Inferior parietal cortex (tissue), 1 donor: ENCODE measurements at regions not wholly inside any gene's neighbourhood (a gene's known extent, or its start where the extent isn't known, plus 50 kb on each side); places are given as distances from the start of the nearest gene placed in this dataset.

Source experiments
- DNase-seq: peaks from one replicate; pipeline ENCODE4 v3.0.0-alpha.2; 2016; ENCODE audit errors: extremely low spot score

DNA sequence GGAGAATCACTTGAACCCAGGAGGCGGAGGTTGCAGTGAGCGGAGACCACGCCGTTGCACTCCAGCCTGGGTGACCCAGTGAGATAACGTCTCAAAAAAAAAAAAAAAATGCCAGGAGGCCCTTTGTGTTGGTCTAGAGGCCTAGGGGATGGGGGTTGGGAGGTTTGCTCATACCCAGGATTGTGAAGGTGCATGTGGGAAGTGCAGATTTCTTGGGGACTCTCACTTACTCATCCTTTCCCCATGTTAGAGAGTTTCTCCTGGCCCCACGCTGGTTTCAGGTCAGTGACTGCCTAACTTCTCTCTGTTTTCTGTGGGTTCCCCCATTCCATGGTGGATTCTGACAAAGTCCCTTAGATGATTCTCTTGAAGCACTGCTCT lies 471.5 kb upstream of the CNTNAP2 start:
- DNase-seq, result no peak

DNA sequence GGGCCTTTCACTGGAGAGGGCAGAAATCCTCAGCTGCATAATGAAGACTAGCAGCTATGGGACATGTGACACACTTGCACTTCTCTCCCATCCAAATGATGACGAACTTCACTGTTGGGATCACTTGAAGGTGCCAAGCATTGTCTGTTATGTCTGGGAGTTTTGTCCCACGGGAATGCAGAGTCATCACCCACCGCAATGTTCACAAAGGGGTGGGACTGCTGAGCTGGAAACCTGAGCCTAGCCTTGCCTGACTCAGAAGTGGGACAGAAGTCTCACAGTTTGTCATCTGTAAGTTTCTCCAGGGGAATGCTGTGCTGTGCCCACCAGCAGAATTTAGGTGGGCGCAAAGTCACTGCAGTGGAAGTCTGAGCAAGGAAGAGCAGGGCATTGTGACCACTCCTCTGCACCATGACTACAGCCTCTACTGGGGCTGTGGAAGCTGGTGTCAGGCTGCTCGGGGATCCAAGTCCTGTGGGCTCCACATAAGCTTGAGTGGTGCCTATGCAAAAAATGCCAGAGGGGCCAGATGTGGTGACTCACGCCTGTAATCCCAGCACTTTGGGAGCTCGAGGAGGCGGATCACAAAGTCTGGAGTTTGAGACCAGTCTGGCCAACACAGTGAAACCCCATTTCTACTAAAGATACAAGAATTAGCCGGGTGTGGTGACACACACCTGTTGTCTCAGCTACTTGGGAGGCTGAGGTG lies 472.0 kb upstream of the CNTNAP2 start:
- no peak for DNase-seq

DNA sequence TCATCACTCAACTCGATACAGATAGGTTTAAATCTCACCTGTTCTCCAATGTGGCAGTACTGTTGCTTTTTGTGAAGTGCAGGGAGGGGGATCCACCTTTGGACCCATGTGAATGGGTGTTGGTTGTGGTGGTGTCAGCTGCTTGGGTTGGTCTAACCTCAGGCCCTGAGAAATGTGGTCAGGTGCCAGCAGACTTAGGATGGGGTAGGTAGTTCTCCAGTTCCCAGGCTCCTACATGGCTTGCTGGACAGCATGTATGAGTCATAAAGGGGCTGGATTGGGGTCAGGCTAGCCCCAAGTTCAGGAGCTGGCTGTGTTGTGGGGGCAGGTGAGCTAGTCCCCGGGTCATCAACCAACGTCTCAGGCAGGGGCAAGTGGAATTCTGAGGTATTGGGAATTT lies 472.6 kb upstream of the CNTNAP2 start:
- no peak for DNase-seq

DNA sequence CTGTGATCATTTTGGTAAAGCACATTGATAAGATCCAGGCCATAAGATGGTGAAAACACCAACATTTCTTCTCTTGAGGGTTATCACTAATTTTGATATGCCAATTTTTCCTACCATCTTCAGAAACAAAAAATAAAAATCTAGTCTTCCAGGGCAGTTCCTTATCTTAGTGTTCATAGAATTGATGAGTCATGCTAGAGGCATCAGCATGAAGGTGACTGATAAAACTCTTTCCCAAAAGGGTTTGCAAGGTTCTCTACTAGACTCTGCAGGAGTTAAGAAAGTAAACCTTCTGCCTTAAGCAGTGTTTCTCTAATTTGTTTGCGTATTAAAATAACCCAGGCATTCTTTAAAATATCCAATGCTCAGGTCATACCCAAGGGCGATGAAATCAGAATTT lies 483.1 kb upstream of the CNTNAP2 start:
- no peak for DNase-seq

DNA sequence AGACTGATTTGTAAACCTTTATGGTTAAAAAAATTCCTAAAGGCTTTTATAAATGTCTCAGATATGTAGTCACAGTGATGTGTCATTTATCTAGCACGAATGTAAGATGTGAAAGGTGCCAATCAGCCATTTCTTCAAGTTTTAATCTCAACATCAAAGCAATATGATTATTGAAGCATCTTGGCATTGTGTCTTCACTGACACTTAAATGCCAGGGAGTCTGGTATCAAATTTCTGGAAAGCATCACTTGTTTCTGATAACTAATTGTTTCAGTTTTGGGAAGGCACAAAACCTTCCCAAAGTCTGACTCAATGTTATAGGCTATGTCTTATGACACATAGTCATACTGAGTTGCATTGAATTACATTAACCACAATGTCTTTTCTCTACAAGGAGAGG lies 492.0 kb upstream of the CNTNAP2 start:
- DNase-seq, result no peak

DNA sequence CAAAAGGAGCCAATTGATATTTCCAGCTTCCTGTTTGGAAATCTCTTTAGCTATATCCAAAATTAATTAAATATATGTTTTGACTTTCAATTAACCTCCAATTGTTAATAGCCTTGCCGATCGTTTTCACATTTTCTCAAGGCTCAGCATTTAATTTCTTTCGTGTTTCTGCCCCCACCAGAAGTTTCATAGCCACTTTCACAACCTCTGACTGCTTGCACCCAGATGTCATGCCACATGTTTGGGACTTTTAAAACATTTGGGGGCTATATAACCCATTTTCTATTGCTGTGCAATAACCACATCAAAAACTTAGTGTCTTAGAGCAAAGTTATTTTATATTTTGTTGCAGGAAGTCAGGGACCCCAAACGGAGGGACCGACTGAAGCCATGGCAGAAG lies 510.6 kb upstream of the CNTNAP2 start:
- DNase-seq, result no peak

DNA sequence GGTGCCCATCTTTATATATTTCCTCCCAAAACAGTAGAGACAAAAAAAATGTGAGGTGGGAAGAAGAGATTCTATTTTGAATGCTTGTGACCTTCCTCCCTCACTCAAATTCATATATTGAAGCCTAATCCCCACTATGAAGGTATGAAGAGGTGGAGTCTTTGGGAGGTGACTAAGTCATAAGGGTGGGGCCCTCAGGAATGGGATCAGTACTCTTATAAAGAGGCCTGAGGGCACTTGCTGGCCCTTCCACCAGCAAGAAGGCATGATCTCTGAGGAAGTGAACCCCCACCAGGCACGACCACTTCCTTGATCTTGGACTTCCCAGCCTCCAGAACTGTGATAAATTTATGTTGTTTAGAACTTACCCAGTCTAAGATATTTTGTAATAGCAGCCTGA lies 517.2 kb upstream of the CNTNAP2 start:
- no peak for DNase-seq

DNA sequence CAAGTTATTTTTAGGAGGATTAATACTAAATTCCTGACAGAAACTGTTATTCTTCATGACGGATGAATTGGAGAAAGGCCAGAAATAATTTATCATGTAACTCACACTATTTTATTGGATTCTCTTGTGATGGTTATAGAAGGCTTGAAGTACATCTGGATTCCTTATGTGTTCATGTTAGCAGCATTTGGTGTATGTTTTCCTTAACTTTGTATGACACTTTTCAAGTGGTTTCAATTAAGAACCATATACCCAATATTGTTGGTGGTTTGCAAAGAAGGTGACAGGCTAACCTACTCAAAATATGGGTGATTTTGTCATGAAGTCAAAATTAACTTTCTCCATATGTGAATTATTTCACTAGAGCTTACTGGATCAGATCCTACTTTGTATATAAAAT lies 532.2 kb upstream of the CNTNAP2 start:
- no peak for DNase-seq

DNA sequence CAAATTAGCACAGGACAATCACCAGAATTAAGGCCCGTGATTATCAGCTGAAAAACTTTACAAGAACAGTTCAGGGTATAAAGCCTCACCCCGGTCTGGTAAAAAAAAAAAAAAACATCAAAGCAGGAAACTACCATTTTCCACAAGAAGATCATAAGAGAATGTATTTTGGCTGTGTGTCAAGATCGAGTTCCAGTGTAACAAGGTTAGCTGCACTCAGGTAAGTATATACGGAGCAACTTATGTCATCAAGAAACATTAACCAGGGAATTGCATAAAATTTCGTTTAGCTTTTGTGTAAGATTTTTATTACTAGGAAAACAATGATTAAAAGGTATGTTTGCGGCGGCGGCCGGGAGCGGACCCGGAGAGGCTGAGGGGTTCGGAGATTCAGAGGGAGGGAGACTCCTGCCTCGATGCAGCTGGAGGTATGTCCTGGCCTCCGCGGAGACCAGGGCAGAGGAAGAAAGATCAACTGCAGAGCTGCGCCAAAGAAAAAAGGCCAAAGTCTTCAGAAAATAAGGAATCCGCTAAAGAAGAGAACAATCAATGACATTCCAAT lies 533.8 kb upstream of the CNTNAP2 start:
- no peak for DNase-seq

DNA sequence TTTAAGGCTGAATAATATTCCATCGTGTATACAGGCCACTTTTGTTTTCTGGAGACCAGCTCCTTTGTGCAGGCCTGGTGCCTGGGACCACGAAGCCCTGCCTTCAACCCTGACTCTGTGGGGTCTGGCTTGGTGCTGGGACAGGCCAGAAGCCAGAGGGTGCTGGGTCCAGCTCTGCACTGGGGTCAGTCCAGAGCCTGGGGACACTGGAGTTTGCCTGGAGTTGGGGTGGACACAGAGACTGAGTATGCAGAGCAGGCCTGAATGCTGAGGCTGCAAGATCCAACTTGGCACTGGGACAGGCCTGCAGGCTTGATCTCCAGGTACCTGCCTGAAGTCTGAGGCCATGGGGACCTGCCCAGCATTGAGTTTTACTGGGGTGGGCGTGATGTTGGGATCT lies 558.8 kb upstream of the CNTNAP2 start:
- no peak for DNase-seq

DNA sequence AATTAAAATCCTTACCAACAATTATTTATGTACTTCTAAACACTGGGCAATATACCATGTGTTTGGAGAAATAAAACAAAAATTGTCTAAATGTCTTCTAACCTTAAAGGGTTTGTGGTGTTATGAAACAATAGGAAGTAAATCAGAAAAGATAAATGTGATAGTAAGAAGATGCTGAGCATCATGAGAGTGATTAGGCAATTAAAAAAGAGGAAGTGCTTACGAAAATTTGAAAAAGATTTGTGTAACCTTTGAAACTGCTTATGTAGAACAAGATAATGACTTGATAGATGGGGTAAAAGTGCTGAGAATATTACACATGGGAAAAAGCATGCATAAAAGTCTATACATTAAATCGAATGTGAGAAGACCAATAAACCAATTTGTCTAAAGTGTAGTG lies 573.4 kb upstream of the CNTNAP2 start:
- no peak for DNase-seq

DNA sequence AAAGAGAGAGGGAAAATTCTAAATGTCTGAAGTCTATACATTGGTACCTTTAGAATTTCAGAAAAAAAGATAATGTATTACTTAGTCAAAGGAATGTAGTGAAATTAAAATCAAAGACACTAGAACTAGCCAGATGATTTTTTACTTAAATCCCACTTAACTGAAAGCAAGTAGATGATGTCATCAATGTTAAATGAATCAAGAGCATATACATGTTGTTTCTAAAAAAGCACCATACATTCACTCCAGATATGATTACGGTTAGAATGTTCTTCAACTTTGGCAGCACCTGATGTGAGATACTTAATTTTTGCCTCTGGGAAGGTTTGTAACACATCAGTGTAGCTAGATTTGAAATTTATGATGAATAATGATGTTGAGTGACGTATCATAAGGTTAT lies 576.7 kb upstream of the CNTNAP2 start:
- no peak for DNase-seq

DNA sequence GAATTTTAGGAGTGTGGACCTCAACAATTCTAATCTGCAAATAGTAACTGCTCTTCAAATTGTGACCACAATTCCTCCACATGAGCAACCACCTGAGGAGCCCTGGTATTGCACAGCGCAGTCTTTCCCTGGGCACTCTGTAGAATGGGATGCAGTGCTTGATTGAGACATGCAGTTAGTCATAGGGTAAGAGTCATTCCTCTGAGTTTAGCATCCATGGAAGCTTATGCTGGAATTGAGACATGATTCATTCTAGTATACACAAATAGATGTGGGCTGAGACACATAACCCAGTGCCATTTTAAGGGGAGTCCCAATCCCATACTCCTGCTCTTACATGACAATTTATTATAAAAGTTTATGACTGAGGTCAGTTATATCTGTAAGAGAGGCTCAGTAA lies 582.3 kb upstream of the CNTNAP2 start:
- DNase-seq, result no peak

DNA sequence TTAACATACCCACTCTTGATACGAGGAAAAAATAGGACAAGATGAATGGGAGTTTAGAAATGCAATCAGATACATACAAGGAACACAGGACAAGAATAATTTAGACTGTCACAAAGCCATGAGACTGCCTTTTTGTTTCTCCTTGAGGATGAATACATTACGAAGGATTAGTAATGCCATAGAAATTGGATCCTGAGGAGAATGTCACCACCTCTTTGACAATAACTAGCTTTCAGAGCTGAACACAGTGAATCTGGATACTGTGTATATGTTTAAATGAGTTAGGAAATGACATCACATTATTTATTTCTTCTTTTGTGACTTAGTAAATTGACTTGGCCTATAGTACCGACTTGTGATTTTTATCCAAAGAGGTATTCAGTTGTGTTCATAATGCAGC lies 596.3 kb upstream of the CNTNAP2 start:
- DNase-seq, result no peak

DNA sequence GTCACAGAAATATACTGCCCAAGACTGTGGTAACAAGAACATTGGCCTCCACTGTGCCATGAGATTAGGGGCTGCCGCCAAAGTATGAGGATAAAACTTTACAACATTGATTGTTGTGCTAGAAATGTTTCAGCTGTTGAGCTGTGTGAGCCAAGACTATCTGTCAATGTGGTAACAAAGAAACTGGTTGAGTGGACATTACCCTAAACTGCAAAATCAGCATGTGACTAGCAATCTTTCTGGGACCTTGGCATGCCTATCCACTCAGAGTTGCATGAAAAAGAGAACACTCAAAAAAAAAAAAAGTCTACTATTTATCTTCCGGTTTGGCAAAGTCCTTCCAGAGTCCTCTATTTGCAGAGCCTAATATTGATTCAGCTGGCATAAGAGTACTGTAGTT lies 605.6 kb upstream of the CNTNAP2 start:
- no peak for DNase-seq

DNA sequence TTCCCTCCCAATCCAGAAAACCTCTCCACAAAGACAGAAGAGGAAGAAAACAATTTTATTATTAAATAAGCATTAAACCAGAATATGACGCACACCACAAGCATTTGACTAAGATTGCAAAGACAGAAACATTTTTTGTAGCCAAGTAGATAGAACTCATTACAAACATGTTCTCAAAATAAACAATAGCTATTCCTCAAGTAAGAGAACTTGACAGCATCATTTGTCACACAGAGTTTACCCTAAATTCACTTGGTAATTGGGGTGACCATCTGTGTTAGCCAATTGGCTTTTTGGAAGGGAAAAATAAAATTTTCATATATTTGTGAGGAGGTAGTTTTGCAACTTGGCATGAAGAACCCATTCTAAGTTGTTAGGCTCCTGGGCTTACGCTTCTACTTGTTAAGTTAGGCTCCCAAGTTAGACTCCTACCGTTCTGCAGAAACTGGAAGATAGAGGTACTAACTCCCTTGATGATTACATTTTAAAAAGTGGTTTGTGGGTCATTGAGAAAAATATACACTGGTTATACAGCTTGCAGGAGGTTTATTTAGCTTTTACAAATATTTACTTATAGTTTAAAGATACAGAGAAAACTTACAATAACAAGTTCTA lies 618.6 kb upstream of the CNTNAP2 start:
- DNase-seq, result no peak

DNA sequence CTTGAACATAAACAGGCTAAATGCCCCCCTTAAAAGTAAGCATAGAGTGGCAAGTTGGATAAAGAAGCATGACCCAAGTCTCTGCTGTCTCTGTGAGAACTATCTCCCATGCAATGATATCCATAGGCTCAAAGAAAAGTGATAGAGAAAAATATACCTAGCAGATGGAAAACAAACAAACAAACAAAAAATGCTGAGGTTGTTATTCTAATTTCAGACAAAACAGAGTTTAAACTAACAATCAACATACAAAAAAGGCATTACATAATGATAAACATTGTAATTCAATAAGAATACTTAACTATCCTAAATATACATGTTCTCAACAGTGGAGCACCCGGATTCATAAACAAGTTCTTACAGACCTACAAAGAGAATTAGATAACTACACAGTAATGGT lies 626.2 kb upstream of the CNTNAP2 start:
- DNase-seq, result no peak

DNA sequence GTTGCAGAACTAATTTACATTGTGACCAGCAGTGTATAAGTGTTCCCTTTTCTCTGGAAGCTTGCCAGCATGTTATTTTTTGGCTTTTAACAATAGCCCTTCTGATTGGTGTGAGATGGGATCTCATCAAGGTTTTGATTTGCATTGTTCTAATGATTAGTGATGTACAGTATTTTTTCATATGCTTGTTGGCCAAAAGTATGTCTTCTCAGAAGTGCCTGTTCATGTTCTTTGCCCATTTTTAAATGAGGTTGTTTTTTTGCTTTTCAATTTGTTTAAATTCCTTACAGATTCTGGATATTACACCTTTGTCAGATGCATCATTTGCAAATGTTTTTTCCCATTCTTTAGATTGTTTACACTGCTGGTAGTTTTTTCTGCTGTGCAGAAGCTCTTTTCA lies 627.0 kb upstream of the CNTNAP2 start:
- no peak for DNase-seq

DNA sequence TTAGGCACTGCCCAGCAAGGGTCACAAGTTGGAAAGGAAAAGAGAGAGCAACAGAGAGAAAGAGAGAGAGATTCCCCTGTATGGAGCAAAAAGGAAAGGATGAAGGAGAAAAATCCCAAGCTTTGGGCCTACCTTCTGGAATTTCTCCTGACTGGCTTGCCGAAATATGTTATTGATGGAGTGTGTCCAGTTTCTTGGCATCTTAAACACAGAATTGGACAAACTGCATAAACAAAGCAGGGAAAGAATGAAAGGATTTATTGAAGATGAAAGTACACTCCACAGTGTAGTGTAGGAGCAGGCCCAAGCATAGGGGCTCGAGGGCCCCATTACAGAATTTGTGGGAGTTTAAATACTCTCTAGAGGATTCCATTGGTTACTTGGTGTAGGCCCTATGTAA lies 627.8 kb upstream of the CNTNAP2 start:
- DNase-seq, result no peak

DNA sequence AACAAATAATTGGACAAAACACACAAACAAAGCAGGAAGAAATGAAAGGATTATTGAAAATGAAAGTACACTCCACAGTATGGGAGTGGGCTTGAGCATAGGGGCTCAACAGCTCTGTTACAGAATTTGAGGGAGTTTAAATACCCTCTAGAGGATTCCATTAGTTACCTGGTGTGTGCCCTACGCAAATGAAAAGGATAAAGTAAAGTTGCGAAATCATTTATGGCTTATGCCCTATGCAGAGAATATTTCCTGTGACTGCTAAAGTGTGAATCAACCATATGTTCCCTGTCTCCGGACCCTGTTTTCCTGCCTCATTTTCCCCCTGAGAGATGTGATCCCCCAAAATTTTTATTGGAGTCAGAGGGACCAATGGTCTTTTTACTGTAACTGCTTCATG lies 634.6 kb upstream of the CNTNAP2 start:
- no peak for DNase-seq

DNA sequence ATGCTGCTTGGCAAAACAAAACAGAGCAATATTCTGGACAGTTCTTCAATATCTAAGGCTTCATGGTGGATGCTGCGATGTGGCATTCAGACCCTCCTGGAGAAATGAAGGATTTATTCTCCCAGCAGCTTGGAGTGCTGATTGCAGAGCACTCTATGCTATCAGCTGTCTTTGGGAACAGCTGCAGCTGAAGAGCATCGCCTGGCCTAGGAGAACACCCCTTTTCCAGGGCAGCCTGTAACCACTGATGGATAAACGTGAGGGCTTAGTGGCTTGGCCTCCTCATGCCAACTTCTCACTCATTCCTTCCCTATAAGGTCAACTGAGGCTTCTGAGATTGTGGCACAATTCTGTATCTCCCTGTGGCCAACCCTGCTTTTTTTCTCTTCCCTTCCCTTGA lies 638.1 kb upstream of the CNTNAP2 start:
- DNase-seq, result no peak

DNA sequence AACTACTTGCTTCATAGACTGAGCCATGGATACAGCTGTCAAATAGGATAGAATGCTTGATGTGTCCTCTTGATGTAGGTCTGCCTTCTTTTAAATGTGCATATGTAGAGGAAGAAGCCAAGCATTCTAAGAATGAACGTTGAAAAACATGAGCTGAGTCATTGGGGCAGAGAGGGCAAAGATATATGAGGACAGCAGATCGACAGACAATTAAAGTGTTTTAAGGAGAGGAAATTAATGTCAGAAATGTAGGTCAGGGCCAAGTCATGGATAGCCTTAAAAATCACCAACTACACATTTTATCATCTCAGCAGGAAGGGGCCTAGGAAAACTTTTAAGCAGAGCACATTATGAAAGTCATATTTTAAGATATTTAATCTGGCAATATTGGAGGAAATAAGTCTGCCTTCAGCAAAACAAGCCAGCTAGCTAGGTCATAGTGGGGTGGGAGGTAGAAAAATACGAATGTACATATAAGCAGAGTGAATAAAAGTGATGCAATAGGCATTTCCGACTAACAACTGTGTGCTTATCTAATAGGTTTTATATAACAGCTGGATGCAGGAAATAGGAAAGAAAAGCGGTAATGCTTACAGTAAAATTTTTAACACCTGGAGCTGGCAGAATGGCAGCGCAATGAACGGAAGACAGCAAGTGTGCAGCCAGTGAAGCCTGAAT lies 638.3 kb upstream of the TPK1 start:
- no peak for DNase-seq

DNA sequence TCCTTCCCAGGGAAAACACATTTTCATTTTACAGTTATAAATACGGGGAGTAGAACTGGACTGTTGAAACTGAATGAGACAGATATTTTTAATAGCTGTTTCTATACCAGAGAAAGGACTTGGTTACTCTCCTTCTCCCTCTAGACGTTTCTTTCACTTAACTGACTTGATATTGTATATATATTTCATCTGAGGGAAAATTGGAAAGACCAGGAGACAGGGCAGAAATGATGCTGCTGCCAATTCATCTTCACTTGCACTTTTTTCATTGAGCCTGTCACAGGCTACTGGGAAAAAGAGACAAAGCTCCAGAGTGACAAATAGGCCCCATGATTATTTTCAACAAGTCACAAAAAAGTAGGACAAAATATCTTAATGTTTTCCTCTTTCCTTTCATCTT lies 636.0 kb upstream of the TPK1 start:
- no peak for DNase-seq
